A549 (cell line): ENCODE measurements at regions not wholly inside any gene's neighbourhood (a gene's known extent, or its start where the extent isn't known, plus 50 kb on each side); places are given as distances from the start of the nearest gene placed in this dataset.

Source experiments
- ATAC-seq, 2 experiments: fragments of 200-7000 bp in 1 of 2; fragments of >200 bp in 1 of 2; cut with Nextera tagmentation in 1 of 2; cut with Tn5 transposase in 1 of 2; 3 replicates each; pipeline versions ENCODE4 v1.8.0 to v1.9.1; 2018 to 2020; ENCODE audit warnings: mild to moderate bottlenecking in 1 of 2, moderate library complexity in 1 of 2
- CTCF ChIA-PET: fragments of 300-600 bp; sonication (Branson Sonifier 250); formaldehyde crosslinking; extraction: SDS; loops from one replicate; lab custom pipeline; 2021; ENCODE audit warnings: antibody characterized with exemption, inconsistent platforms; lab: Yijun Ruan, JAX
- POLR2A ChIA-PET: fragments of 350-600 bp; formaldehyde crosslinking; extraction: SDS; loops from one replicate; lab custom pipeline; 2021; ENCODE audit warnings: antibody characterized with exemption, inconsistent platforms; lab: Yijun Ruan, JAX
- DNase-seq, 2 experiments: peaks; one replicate each; pipeline versions ENCODE4 v3.0.0 to v3.0.0-alpha.2; 2011 to 2016; ENCODE audit warnings: low read depth in 1 of 2, low spot score in 1 of 2
- FAIRE-seq: peaks from 2 replicates; lab custom pipeline; 2011; peaks lifted over from hg19 to GRCh38; lab: Jason Lieb, UNC
- H3K27ac ChIP-seq, 2 experiments: fragments of >200 bp; sonication (Bioruptor Twin); formaldehyde crosslinking; 3 replicates each; pipeline ENCODE4 v1.5.1; 2016 to 2017
- H3K4me1 ChIP-seq: fragments of >200 bp; sonication (Bioruptor Twin); formaldehyde crosslinking; 3 replicates; pipeline ENCODE4 v1.6.1; 2016
- H3K4me2 ChIP-seq: fragments of >200 bp; sonication (Bioruptor Twin); formaldehyde crosslinking; 3 replicates; pipeline ENCODE4 v1.6.1; 2016
- H3K4me3 ChIP-seq: fragments of >200 bp; sonication (Bioruptor Twin); formaldehyde crosslinking; 3 replicates; pipeline ENCODE4 v1.5.1; 2016
- H3K9me3 ChIP-seq: fragments of >200 bp; sonication (Bioruptor Twin); formaldehyde crosslinking; 3 replicates; pipeline ENCODE4 v1.6.1; 2016
- BHLHE40 ChIP-seq: IDR thresholded peaks from 2 replicates; pipeline ENCODE4 v1.6.1; 2012; ENCODE audit warnings: low read depth, low read length, inconsistent platforms
- CEBPB ChIP-seq, 2 experiments: fragments of >200 bp in 1 of 2; sonication (Bioruptor Twin) in 1 of 2; formaldehyde crosslinking in 1 of 2; IDR thresholded peaks; 2 replicates each; pipeline ENCODE4 v1.6.1; 2012 to 2016
- EHF ChIP-seq: fragments of 250-450 bp; sonication (Bioruptor Pico); IDR thresholded peaks from 2 replicates; pipeline ENCODE4 v1.5.0; 2020; ENCODE audit warnings: mild to moderate bottlenecking
- EHMT2 ChIP-seq: fragments of 200-600 bp; sonication (generic); IDR thresholded peaks from 2 replicates; pipeline ENCODE4 v1.6.1; 2016; ENCODE audit warnings: antibody characterized with exemption, low read depth, mild to moderate bottlenecking, moderate library complexity
- EP300 ChIP-seq, 2 experiments: fragments of >200 bp; sonication (Bioruptor Twin); formaldehyde crosslinking; IDR thresholded peaks; 2 replicates in 1 of 2; 3 replicates in 1 of 2; pipeline ENCODE4 v1.6.1; 2016 to 2017
- ESRRA ChIP-seq: fragments of 150-350 bp; IDR thresholded peaks from 2 replicates; pipeline ENCODE4 v1.6.1; 2014; ENCODE audit warnings: mild to moderate bottlenecking, low read length, borderline replicate concordance
- HEYL ChIP-seq: fragments of 250-450 bp; sonication (Bioruptor Pico); IDR thresholded peaks from 2 replicates; pipeline ENCODE4 v1.8.0; 2021; ENCODE audit warnings: mild to moderate bottlenecking, moderate library complexity
- HOXA7 ChIP-seq: fragments of 250-450 bp; sonication (Bioruptor Pico); IDR thresholded peaks from 2 replicates; pipeline ENCODE4 v1.5.0; 2020; ENCODE audit warnings: mild to moderate bottlenecking, moderate library complexity
- JUN ChIP-seq, 2 experiments: fragments of >200 bp; sonication (Bioruptor Twin); formaldehyde crosslinking; IDR thresholded peaks; 2 replicates in 1 of 2; 3 replicates in 1 of 2; pipeline ENCODE4 v1.6.1; 2016 to 2017
- MAX ChIP-seq: IDR thresholded peaks from 2 replicates; pipeline ENCODE4 v1.6.1; 2012
- NPAS2 ChIP-seq: fragments of 250-450 bp; sonication (Bioruptor Pico); IDR thresholded peaks from 2 replicates; pipeline ENCODE4 v1.8.0; 2022; ENCODE audit warnings: mild to moderate bottlenecking, moderate library complexity, borderline replicate concordance
- PBX3 ChIP-seq: IDR thresholded peaks from 2 replicates; pipeline ENCODE4 v1.6.1; 2012
- PHF8 ChIP-seq: fragments of 200-600 bp; sonication (generic); IDR thresholded peaks from 2 replicates; pipeline ENCODE4 v1.6.1; 2016; ENCODE audit warnings: low read depth, mild to moderate bottlenecking, antibody characterized with exemption, moderate library complexity, borderline replicate concordance
- RARB ChIP-seq: fragments of 250-450 bp; sonication (Bioruptor Pico); IDR thresholded peaks from 2 replicates; pipeline ENCODE4 v1.8.0; 2021; ENCODE audit warnings: mild to moderate bottlenecking, moderate library complexity
- REST ChIP-seq: fragments of 200-600 bp; sonication (generic); IDR thresholded peaks from 2 replicates; pipeline ENCODE4 v1.6.1; 2016; ENCODE audit warnings: antibody characterized with exemption, mild to moderate bottlenecking, moderate library complexity
- USF2 ChIP-seq: fragments of 450-650 bp; IDR thresholded peaks from 2 replicates; pipeline ENCODE4 v1.6.1; 2014; ENCODE audit warnings: antibody characterized with exemption
- WGBS: methylation state at CpG from one replicate; pipeline ENCODE4 v1.1.6; 2017; ENCODE audit errors: missing lambda C conversion rate; 5-methylcytosine and 5-hydroxymethylcytosine counted together
- TF ChIP-seq, protein P1 (sequence below): fragments of >200 bp; sonication (Bioruptor Twin); formaldehyde crosslinking; IDR thresholded peaks from 3 replicates; pipeline ENCODE4 v1.6.1; 2016

DNA sequence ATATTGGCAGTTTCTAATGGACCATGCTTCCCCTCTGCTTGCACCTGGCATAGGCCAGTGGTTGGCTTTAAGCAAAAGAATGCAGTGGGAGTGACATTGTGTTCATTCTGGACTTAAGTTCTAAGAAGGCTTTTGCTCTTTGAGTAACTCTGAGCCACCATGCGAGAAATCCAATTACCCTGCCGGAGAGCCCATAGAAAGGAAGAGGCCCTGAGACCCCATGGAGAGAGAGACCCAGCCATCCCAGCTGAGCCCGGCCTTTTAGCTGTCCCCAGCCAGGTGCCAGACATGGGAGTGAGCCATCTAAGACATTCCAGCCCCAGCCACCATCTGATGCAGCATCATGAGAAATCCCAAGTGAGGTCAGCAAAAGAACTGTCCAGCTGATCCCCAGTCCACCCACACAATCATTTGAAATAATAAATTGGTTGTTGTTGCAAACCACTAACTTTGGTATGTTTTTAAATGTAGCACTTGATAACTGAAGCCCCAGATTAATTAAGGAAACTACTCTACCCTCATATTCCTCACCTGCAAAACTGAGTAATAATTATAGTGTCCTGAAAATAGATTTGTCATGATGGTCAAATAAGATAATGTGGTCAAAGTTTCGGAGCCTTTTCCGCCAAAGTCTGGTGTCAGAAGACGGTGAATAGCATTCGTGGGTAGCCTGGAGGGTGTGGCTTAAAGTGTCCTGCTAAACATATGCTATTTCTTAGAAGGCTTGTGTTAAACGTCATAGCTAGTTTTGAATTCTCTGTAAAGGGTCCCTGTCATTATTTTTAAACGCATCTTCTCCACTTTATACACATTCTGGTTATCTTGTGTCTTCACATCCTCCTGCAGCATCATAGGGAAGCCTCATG, 166.6 kb upstream of the PELI2 start:
- POLR2A ChIA-PET, result no interaction called here

GRCh38 chr14:55954108-55954507, 164.1 kb upstream of the PELI2 start:
- ChIA-PET CTCF (no interaction called here), POLR2A (no interaction called here)
- FAIRE-seq (no peak), DNase-seq (no peak), ATAC-seq (no peak)
- Histone ChIP-seq H3K27ac (no peak overlapping the region), H3K4me1 (no peaks in the 10 kb centered on the region), H3K4me2 (no peak overlapping the region), H3K9me3 (no peaks in the 10 kb centered on the region), H3K4me3 (no peak overlapping the region)
- TF ChIP-seq RARB (CRISPR knock-in tag), result no peak
- no peak for TF ChIP-seq REST

More for the DNA sequence above, 166.6 kb upstream of the PELI2 start:
- Histone ChIP-seq H3K4me3 (no peak overlapping the region), H3K4me1 (no peaks in the 10 kb centered on the region), H3K4me2 (no peak overlapping the region), H3K9me3 (no peaks in the 10 kb centered on the region), H3K27ac (no peak overlapping the region)
- 79% methylated on average over 9 of the region's 9 CpGs for WGBS
- ATAC-seq, result no peak
- DNase-seq, result no peak
- TF ChIP-seq PHF8, result no peak
- TF ChIP-seq MAX, result no peak
- no peak for TF ChIP-seq HEYL (CRISPR knock-in tag)
- no peak for TF ChIP-seq ESRRA
- TF ChIP-seq BHLHE40, result no peak
- TF ChIP-seq, protein P1, sequence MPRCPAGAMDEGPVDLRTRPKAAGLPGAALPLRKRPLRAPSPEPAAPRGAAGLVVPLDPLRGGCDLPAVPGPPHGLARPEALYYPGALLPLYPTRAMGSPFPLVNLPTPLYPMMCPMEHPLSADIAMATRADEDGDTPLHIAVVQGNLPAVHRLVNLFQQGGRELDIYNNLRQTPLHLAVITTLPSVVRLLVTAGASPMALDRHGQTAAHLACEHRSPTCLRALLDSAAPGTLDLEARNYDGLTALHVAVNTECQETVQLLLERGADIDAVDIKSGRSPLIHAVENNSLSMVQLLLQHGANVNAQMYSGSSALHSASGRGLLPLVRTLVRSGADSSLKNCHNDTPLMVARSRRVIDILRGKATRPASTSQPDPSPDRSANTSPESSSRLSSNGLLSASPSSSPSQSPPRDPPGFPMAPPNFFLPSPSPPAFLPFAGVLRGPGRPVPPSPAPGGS, result no peak
- TF ChIP-seq PBX3, result no peak
- no peak for TF ChIP-seq CEBPB (IDR thresholded peaks at IDR 0.05)
- no peak for TF ChIP-seq HOXA7 (CRISPR knock-in tag)
- no peak for TF ChIP-seq USF2
- no peak for TF ChIP-seq EHF
- TF ChIP-seq NPAS2 (CRISPR knock-in tag), result no peak
- no peak for TF ChIP-seq EP300 (IDR thresholded peaks at IDR 0.05)
- no peak for TF ChIP-seq JUN (IDR thresholded peaks at IDR 0.05)
- TF ChIP-seq EHMT2, result no peak
- CTCF ChIA-PET, result no interaction called here
- no peak for FAIRE-seq
